ENCODE measurements at regions not wholly inside any gene's neighbourhood (a gene's known extent, or its start where the extent isn't known, plus 50 kb on each side); places are given as distances from the start of the nearest gene placed in this dataset.

DNA sequence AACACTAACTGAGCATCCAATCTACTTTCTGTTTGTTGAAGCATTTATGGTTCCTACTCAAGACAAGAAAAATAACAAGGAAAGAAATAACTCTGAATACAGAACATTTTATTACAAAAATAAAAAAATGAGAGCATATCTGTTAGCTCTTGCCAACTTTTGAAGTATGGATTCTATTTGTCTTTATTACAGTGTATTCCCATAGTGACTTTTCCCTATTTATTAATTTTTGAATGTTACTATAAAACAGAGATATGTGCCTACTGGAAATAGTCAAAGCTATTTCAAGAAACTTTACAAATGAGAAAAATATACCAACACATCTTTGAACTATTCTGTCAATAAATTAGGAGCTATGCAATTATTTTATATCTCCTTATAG is 153.0 kb downstream of the HLX start:
- H3K4me3 ChIP-seq (replicated peaks; ENCODE audit: low read depth, low read length) = no peak overlapping the region
- TF ChIP-seq, protein P1, sequence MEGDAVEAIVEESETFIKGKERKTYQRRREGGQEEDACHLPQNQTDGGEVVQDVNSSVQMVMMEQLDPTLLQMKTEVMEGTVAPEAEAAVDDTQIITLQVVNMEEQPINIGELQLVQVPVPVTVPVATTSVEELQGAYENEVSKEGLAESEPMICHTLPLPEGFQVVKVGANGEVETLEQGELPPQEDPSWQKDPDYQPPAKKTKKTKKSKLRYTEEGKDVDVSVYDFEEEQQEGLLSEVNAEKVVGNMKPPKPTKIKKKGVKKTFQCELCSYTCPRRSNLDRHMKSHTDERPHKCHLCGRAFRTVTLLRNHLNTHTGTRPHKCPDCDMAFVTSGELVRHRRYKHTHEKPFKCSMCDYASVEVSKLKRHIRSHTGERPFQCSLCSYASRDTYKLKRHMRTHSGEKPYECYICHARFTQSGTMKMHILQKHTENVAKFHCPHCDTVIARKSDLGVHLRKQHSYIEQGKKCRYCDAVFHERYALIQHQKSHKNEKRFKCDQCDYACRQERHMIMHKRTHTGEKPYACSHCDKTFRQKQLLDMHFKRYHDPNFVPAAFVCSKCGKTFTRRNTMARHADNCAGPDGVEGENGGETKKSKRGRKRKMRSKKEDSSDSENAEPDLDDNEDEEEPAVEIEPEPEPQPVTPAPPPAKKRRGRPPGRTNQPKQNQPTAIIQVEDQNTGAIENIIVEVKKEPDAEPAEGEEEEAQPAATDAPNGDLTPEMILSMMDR (IDR thresholded peaks at IDR 0.05; ENCODE audit: low read length, missing control alignments) = no peak
- no peak for DNase-seq (ENCODE audit: low read depth)

DNA sequence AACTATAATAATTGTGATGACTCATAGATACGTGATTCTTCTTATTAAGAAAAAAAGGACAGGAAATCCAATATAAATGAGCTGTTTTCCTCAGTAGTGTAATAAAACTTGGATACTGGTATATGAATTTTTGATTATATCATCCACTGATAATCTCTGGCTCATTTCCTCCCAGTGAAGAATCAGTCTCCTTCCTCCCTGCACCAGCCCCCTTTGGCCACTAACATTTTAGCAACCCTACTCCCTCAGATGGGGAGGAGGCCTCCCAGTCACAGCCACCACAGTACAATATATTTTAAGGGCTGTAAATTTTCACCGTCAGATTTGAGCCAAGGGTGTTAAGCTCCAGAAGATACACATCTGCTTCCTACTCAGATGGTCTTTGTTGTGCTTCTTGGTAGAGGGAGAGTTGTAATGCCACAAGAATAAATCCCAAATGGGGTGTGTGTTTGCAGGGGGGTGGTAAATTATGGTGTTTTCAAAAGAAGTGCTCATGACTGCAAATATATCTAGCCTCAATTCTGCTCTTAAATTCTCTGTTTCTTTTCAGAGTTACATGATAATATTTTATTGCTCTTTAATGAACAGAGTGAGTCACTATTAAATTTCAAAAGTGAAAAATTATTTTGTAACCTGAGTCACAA is 153.5 kb downstream of the HLX start:
- peak; percentile 53 for DNase-seq (ENCODE audit: low read depth)
- H3K4me3 ChIP-seq (replicated peaks; ENCODE audit: low read depth, low read length) = no peak overlapping the region
- TF ChIP-seq, protein P1 (IDR thresholded peaks at IDR 0.05; ENCODE audit: low read length, missing control alignments) = peak; percentile 8

DNA sequence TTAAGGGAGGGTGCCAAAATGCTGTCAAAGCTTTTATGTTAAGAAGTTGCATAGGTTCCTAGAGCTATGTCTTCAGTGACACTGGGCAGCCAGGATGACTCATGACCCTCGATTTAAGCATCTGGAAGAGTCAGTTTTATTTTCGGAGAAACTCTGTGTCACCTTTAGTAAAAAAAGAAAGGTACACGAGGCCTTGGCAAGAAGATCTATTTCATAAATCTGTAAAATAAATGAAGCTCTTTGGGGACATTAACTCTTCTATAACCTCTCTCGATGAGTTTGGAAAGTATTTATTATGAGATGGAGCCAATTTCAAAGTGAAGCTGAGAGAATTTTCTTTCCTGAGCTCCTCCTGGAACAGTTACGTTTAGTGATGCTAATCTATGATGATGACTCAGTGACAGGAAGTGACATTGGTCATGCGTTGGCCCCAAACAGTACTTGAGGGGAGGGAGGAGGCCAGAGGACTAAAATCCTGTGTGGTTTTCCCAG is 156.5 kb downstream of the HLX start:
- H3K4me3 ChIP-seq (replicated peaks; ENCODE audit: low read depth, low read length) = no peak overlapping the region
- TF ChIP-seq, protein P1 (IDR thresholded peaks at IDR 0.05; ENCODE audit: low read length, missing control alignments) = no peak
- peak; percentile 63 for DNase-seq (ENCODE audit: low read depth)

DNA sequence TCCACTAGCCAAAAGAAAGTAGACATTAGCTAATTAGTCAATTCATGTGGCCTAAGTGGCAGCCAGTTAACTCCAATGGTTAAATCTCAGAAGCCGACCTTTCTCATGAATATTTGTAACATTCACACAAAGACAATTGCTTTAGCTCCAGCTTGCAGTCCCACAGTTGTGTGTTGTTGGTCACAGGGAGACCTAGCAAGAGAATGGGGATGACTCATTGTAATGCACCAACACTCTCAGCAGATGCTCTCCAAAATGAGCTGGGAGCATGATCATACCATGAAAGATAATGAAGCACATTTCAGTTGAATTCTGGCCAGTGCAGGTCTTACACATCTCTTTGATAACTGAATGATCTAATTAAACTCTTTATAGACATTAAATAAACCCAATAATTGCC is 160.4 kb downstream of the HLX start:
- peak; percentile 57 for DNase-seq (ENCODE audit: low read depth)
- TF ChIP-seq, protein P1 (IDR thresholded peaks at IDR 0.05; ENCODE audit: low read length, missing control alignments) = no peak

DNA sequence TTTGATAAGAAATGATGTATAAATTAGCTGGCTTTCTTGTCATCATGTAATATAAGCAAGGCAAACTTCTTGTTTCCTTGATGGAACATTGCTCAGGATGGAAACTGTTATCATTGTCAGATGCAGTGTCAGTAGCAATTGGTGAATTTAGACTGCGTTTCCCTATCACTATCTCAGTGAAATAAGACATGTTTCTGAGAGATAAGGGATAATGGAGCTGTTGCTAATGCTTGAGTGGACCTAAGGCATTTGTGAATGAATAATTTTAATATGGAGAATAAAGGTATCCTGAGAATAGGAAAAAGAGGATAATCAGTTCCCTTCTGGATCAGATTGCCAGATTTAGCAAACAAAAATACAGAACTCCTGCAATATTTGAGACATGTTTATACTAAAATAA is 160.9 kb downstream of the HLX start:
- no peak overlapping the region for H3K4me3 ChIP-seq (replicated peaks; ENCODE audit: low read depth, low read length)
- DNase-seq (ENCODE audit: low read depth) = no peak
- TF ChIP-seq, protein P1 (IDR thresholded peaks at IDR 0.05; ENCODE audit: low read length, missing control alignments) = no peak

More for the DNA sequence above, 160.4 kb downstream of the HLX start:
- H3K4me3 ChIP-seq (replicated peaks; ENCODE audit: low read depth, low read length) = no peak overlapping the region

DNA sequence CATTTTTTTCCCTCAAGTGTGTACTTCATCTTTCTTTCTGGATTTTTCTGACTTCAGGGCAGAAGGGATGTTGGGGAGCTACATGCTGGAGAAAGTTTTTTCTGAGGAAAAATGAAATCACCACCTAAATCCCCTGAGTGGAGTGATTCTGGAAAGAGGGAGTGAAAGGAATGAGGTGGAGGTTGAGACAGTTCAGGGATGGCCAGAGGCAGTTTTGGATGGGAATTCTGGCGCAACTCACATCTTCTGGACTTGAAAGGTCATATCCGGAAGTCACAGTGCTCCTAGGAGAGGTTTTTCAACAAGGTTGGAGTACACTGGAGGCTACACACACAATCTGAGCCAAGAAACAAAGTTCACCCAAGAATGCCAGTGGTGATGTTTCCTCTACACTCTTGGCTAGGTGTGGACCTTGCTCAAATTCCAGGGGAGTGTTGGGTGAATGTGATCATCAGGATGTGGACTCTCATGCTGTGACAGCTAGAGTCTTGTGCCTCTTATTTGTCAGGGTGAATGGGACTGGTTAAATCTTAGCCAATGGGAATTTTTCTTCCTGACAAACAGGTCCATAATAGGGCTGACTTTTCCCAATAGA is 161.5 kb downstream of the HLX start:
- TF ChIP-seq, protein P1 (IDR thresholded peaks at IDR 0.05; ENCODE audit: low read length, missing control alignments) = no peak
- DNase-seq (ENCODE audit: low read depth) = no peak
- H3K4me3 ChIP-seq (replicated peaks; ENCODE audit: low read depth, low read length) = no peak overlapping the region

DNA sequence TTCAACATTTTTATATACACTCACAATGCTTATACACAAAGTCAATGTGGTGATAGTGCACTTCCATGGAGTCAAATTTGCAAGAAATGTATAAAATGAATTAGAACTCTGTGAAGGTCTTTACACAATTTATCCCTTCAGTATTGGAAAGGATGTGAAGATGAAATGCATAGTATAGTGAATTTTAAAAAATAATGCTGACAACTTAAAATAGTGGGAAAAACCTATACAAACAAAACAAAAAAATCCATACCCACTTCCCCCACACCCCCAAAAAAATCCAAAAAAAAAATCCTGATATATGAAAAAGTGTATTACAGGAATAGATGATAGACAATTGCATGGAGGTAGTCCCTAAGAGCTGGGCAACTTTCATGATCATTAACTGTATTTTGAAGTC is 165.3 kb downstream of the HLX start:
- no peak overlapping the region for H3K4me3 ChIP-seq (replicated peaks; ENCODE audit: low read depth, low read length)
- TF ChIP-seq, protein P1 (IDR thresholded peaks at IDR 0.05; ENCODE audit: low read length, missing control alignments) = no peak
- DNase-seq (ENCODE audit: low read depth) = no peak

Measured in fibroblast of pulmonary artery (primary cell).